SK-N-SH (cell line): ENCODE measurements at regions not wholly inside any gene's neighbourhood (a gene's known extent, or its start where the extent isn't known, plus 50 kb on each side); places are given as distances from the start of the nearest gene placed in this dataset.

Source experiments
- CTCF ChIA-PET: fragments of 300-600, 350-600 bp; formaldehyde crosslinking; extraction: SDS; loops from one replicate; lab custom pipeline; 2021; lab: Yijun Ruan, JAX
- POLR2A ChIA-PET: fragments of 350-600 bp; sonication (Branson Sonifier 250); formaldehyde crosslinking; extraction: SDS; loops from one replicate; lab custom pipeline; 2020; ENCODE audit warnings: antibody characterized with exemption, inconsistent platforms; lab: Yijun Ruan, JAX
- DNase-seq: peaks from one replicate; pipeline ENCODE4 v3.0.0; 2012
- H2AFZ ChIP-seq: fragments of 200-600 bp; sonication (generic); 2 replicates; pipeline ENCODE4 v1.8.1; 2016; ENCODE audit warnings: antibody characterized with exemption, mild to moderate bottlenecking, low read depth
- H3F3A ChIP-seq: fragments of 200-600 bp; sonication (generic); replicated peaks from 2 replicates; pipeline ENCODE3; 2016; ENCODE audit warnings: antibody characterized with exemption, mild to moderate bottlenecking; ENCODE audit not compliant: insufficient read depth
- H3K27ac ChIP-seq, 2 experiments: fragments of 200-500 bp in 1 of 2; fragments of 200-600 bp in 1 of 2; sonication (Bioruptor generic) in 1 of 2; sonication (generic), shearing (Covaris generic) in 1 of 2; 2 replicates each; pipeline versions ENCODE4 v1.5.1 to v1.6.1; 2014 to 2016; ENCODE audit warnings: low read depth in 2 of 2, inconsistent platforms in 1 of 2, low read length in 1 of 2, mild to moderate bottlenecking in 1 of 2, mixed read lengths in 1 of 2
- H3K27me3 ChIP-seq: fragments of 200-600 bp; sonication (generic), shearing (Covaris generic); 2 replicates; pipeline ENCODE4 v1.6.1; 2016; ENCODE audit warnings: mixed run types; ENCODE audit not compliant: insufficient read depth
- H3K36me3 ChIP-seq, 2 experiments: fragments of 200-500 bp in 1 of 2; fragments of 200-600 bp in 1 of 2; sonication (Bioruptor generic) in 1 of 2; sonication (generic) in 1 of 2; replicated peaks in 1 of 2; 2 replicates each; pipeline versions ENCODE3 to v1.5.1; 2014 to 2016; ENCODE audit warnings: low read length in 1 of 2, mild to moderate bottlenecking in 1 of 2; ENCODE audit not compliant: insufficient read depth in 2 of 2, control insufficient read depth in 1 of 2
- H3K4me1 ChIP-seq, 2 experiments: fragments of 200-500 bp in 1 of 2; fragments of 200-600 bp in 1 of 2; sonication (Bioruptor generic) in 1 of 2; sonication (generic), shearing (Covaris generic) in 1 of 2; 2 replicates each; pipeline versions ENCODE4 v1.5.1 to v1.6.1; 2014 to 2016; ENCODE audit warnings: low read depth in 1 of 2, low read length in 1 of 2, mixed run types in 1 of 2; ENCODE audit not compliant: insufficient read depth in 2 of 2, control insufficient read depth in 1 of 2
- H3K4me2 ChIP-seq: fragments of 200-600 bp; sonication (generic), shearing (Covaris generic); 2 replicates; pipeline ENCODE4 v1.6.1; 2017; ENCODE audit warnings: mixed run types
- H3K4me3 ChIP-seq, 2 experiments: fragments of 200-500 bp in 1 of 2; fragments of 200-600 bp in 1 of 2; sonication (Bioruptor generic) in 1 of 2; sonication (generic), shearing (Covaris generic) in 1 of 2; 2 replicates each; pipeline versions ENCODE4 v1.5.1 to v1.8.1; 2014 to 2016; ENCODE audit warnings: low read depth in 2 of 2, inconsistent platforms in 1 of 2, low read length in 1 of 2, mild to moderate bottlenecking in 1 of 2, mixed read lengths in 1 of 2, moderate library complexity in 1 of 2
- H3K79me2 ChIP-seq: fragments of 200-600 bp; sonication (generic); 2 replicates; pipeline ENCODE4 v1.8.1; 2017; ENCODE audit warnings: mild to moderate bottlenecking; ENCODE audit not compliant: insufficient read depth
- H3K9ac ChIP-seq: fragments of 200-600 bp; sonication (generic); 2 replicates; pipeline ENCODE4 v1.6.1; 2017; ENCODE audit warnings: mixed run types
- H3K9me2 ChIP-seq: fragments of 200-600 bp; sonication (generic); 2 replicates; pipeline ENCODE4 v1.6.1; 2017; ENCODE audit warnings: mixed run types
- H3K9me3 ChIP-seq: fragments of 200-600 bp; sonication (generic); 2 replicates; pipeline ENCODE4 v1.6.1; 2017; ENCODE audit warnings: mixed run types, mild to moderate bottlenecking, moderate library complexity
- H4K20me1 ChIP-seq: fragments of 200-600 bp; sonication (generic); 2 replicates; pipeline ENCODE4 v1.6.1; 2017; ENCODE audit warnings: mild to moderate bottlenecking, mixed run types; ENCODE audit not compliant: insufficient read depth
- JUND ChIP-seq: IDR thresholded peaks from 2 replicates; pipeline ENCODE4 v1.4.0; 2012
- RCOR1 ChIP-seq: fragments of 150-350 bp; IDR thresholded peaks from 2 replicates; pipeline ENCODE4 v1.6.1; 2017; ENCODE audit warnings: antibody characterized with exemption, low read length
- RFX5 ChIP-seq: IDR thresholded peaks from 2 replicates; pipeline ENCODE4 v1.6.1; 2012; ENCODE audit warnings: mild to moderate bottlenecking, improper control_type of control experiment, low read length
- RXRA ChIP-seq: IDR thresholded peaks from 2 replicates; pipeline ENCODE4 v1.4.0; 2012; ENCODE audit warnings: low read depth, mild to moderate bottlenecking, borderline replicate concordance
- SMC3 ChIP-seq: IDR thresholded peaks from 2 replicates; pipeline ENCODE4 v1.6.1; 2012; ENCODE audit warnings: low read depth, low read length, improper control_type of control experiment
- WGBS: methylation state at CpG from one replicate; pipeline ENCODE4 v1.1.6; 2017; ENCODE audit warnings: low lambda C conversion rate; 5-methylcytosine and 5-hydroxymethylcytosine counted together
- TF ChIP-seq, protein P1 (sequence below): IDR thresholded peaks from 2 replicates; pipeline ENCODE4 v1.4.0; 2012; ENCODE audit warnings: low read depth, borderline replicate concordance
- TF ChIP-seq, protein P2 (sequence below): fragments of 150-350 bp; IDR thresholded peaks from 2 replicates; pipeline ENCODE4 v1.6.1; 2017; ENCODE audit warnings: antibody characterized with exemption, low read length, low read depth, borderline replicate concordance
- TF ChIP-seq, protein P3 (sequence below): fragments of 200-600 bp; sonication (generic); IDR thresholded peaks from 2 replicates; pipeline ENCODE4 v1.6.1; 2017; ENCODE audit warnings: antibody characterized with exemption, mild to moderate bottlenecking, moderate library complexity

DNA sequence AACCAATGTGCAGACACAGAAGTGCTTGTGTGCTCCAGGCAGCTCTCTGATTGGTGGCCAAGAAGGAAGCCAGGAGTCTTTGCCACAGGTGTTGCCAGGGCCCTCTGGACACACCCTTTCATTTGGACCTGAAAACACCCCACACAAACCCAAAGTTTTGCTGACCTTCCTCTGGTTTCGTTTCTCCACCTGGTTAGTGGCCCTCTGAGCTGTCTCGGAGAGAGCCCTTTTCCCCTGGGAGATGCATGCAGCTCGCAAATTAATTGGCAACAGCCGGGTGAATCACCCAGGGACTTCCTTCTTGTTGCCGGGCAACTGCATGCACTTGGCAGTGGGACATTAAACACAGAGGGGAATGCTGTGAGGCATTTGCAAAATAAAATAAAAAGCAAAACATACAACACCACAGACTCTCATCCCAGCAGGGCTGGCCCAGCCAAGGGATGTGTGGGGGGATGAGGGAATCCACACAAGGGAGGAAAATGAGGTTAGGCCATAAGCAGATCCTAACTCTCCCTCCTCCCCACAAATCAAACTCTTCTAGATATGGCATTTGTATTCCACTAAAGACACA lies 286.6 kb downstream of the SOX9 start (continued):
- TF ChIP-seq, protein P1, sequence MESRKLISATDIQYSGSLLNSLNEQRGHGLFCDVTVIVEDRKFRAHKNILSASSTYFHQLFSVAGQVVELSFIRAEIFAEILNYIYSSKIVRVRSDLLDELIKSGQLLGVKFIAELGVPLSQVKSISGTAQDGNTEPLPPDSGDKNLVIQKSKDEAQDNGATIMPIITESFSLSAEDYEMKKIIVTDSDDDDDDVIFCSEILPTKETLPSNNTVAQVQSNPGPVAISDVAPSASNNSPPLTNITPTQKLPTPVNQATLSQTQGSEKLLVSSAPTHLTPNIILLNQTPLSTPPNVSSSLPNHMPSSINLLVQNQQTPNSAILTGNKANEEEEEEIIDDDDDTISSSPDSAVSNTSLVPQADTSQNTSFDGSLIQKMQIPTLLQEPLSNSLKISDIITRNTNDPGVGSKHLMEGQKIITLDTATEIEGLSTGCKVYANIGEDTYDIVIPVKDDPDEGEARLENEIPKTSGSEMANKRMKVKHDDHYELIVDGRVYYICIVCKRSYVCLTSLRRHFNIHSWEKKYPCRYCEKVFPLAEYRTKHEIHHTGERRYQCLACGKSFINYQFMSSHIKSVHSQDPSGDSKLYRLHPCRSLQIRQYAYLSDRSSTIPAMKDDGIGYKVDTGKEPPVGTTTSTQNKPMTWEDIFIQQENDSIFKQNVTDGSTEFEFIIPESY = no peak
- TF ChIP-seq, protein P2, sequence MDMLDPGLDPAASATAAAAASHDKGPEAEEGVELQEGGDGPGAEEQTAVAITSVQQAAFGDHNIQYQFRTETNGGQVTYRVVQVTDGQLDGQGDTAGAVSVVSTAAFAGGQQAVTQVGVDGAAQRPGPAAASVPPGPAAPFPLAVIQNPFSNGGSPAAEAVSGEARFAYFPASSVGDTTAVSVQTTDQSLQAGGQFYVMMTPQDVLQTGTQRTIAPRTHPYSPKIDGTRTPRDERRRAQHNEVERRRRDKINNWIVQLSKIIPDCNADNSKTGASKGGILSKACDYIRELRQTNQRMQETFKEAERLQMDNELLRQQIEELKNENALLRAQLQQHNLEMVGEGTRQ = no peak
- TF ChIP-seq RCOR1 (peak; percentile 66; the same call in 1 of the 2 replicates), RXRA (peak; percentile 76; the same call in 1 of the 2 replicates)
- TF ChIP-seq, protein P3, sequence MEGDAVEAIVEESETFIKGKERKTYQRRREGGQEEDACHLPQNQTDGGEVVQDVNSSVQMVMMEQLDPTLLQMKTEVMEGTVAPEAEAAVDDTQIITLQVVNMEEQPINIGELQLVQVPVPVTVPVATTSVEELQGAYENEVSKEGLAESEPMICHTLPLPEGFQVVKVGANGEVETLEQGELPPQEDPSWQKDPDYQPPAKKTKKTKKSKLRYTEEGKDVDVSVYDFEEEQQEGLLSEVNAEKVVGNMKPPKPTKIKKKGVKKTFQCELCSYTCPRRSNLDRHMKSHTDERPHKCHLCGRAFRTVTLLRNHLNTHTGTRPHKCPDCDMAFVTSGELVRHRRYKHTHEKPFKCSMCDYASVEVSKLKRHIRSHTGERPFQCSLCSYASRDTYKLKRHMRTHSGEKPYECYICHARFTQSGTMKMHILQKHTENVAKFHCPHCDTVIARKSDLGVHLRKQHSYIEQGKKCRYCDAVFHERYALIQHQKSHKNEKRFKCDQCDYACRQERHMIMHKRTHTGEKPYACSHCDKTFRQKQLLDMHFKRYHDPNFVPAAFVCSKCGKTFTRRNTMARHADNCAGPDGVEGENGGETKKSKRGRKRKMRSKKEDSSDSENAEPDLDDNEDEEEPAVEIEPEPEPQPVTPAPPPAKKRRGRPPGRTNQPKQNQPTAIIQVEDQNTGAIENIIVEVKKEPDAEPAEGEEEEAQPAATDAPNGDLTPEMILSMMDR = no peak

DNA sequence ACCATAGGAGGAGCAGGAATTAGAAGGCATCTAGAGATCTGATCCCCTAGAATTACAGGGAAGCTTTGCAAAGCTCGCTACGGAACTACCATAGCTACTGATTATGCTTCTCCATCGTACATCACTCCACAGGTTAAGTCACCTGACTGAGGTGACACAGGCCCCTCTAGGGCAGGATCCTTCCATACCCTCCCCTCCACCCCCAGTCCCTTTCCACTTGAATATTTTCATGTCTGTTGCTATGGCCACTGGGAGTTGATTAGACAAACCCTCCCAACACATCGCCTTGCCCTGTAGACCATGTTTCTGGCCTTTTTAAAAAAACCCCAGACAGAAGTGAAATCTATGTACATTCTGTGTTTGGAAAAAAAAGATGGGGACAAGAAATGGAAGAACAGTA lies 287.1 kb downstream of the SOX9 start:
- DNase-seq = no peak
- Histone ChIP-seq H3K4me2 (peak overlapping the region; percentile 66), H3K4me3 (no peak overlapping the region), H3K27ac (peak overlapping the region; percentile 86 to 99), H4K20me1 (no peaks in the 10 kb centered on the region), H3K9me3 (no peaks in the 10 kb centered on the region), H3K9ac (peak overlapping the region; percentile 75), H3K9me2 (no peaks in the 10 kb centered on the region), H3K4me1 (peaks cover 22 to 52% of the 10 kb centered on the region in 2 experiments), H3F3A (peaks cover 20% of the 10 kb centered on the region), H3K36me3 (no peaks in the 10 kb centered on the region), H3K79me2 (peaks cover 13% of the 10 kb centered on the region; the same call in 1 of the 2 replicates), H2AFZ (no peak overlapping the region), H3K27me3 (no peaks in the 10 kb centered on the region)
- 78% methylated on average over 4 of the region's 4 CpGs for WGBS
- POLR2A ChIA-PET = no interaction called here
- TF ChIP-seq RFX5 (0 out of 2 replicates have a peak, but pooled peaks have one; percentile 4), JUND (no peak), SMC3 (no peak)
- TF ChIP-seq, protein P1 = no peak
- CTCF ChIA-PET = interaction anchor here (1.0 to 1.2 kb wide), 2 partner anchors 22 to 132 kb away, joined by 3 to 4 read pairs; no protein-coding TSS in a partner anchor
